A549 (cell line): ENCODE measurements at regions not wholly inside any gene's neighbourhood (a gene's known extent, or its start where the extent isn't known, plus 50 kb on each side); places are given as distances from the start of the nearest gene placed in this dataset.

Source experiments
- ATAC-seq, 2 experiments: fragments of 200-7000 bp in 1 of 2; fragments of >200 bp in 1 of 2; cut with Nextera tagmentation in 1 of 2; cut with Tn5 transposase in 1 of 2; 3 replicates each; pipeline versions ENCODE4 v1.8.0 to v1.9.1; 2018 to 2020; ENCODE audit warnings: mild to moderate bottlenecking in 1 of 2, moderate library complexity in 1 of 2
- CTCF ChIA-PET: fragments of 300-600 bp; sonication (Branson Sonifier 250); formaldehyde crosslinking; extraction: SDS; loops from one replicate; lab custom pipeline; 2021; ENCODE audit warnings: antibody characterized with exemption, inconsistent platforms; lab: Yijun Ruan, JAX
- POLR2A ChIA-PET: fragments of 350-600 bp; formaldehyde crosslinking; extraction: SDS; loops from one replicate; lab custom pipeline; 2021; ENCODE audit warnings: antibody characterized with exemption, inconsistent platforms; lab: Yijun Ruan, JAX
- DNase-seq, 2 experiments: peaks; one replicate each; pipeline versions ENCODE4 v3.0.0 to v3.0.0-alpha.2; 2011 to 2016; ENCODE audit warnings: low read depth in 1 of 2, low spot score in 1 of 2
- FAIRE-seq: peaks from 2 replicates; lab custom pipeline; 2011; peaks lifted over from hg19 to GRCh38; lab: Jason Lieb, UNC
- H3K27ac ChIP-seq, 2 experiments: fragments of >200 bp; sonication (Bioruptor Twin); formaldehyde crosslinking; 3 replicates each; pipeline ENCODE4 v1.5.1; 2016 to 2017
- H3K4me1 ChIP-seq: fragments of >200 bp; sonication (Bioruptor Twin); formaldehyde crosslinking; 3 replicates; pipeline ENCODE4 v1.6.1; 2016
- H3K4me2 ChIP-seq: fragments of >200 bp; sonication (Bioruptor Twin); formaldehyde crosslinking; 3 replicates; pipeline ENCODE4 v1.6.1; 2016
- H3K4me3 ChIP-seq: fragments of >200 bp; sonication (Bioruptor Twin); formaldehyde crosslinking; 3 replicates; pipeline ENCODE4 v1.5.1; 2016
- H3K9me3 ChIP-seq: fragments of >200 bp; sonication (Bioruptor Twin); formaldehyde crosslinking; 3 replicates; pipeline ENCODE4 v1.6.1; 2016
- BCL3 ChIP-seq: fragments of >200 bp; sonication (Bioruptor Twin); formaldehyde crosslinking; IDR thresholded peaks from 3 replicates; pipeline ENCODE4 v1.6.1; 2016
- CBX2 ChIP-seq: fragments of 200-600 bp; sonication (generic); IDR thresholded peaks from 2 replicates; pipeline ENCODE4 v1.6.1; 2016; ENCODE audit warnings: low read depth, mild to moderate bottlenecking, borderline replicate concordance
- EHMT2 ChIP-seq: fragments of 200-600 bp; sonication (generic); IDR thresholded peaks from 2 replicates; pipeline ENCODE4 v1.6.1; 2016; ENCODE audit warnings: antibody characterized with exemption, low read depth, mild to moderate bottlenecking, moderate library complexity
- GATA3 ChIP-seq: IDR thresholded peaks from 2 replicates; pipeline ENCODE4 v1.6.1; 2012; ENCODE audit warnings: borderline replicate concordance
- HMGXB4 ChIP-seq: fragments of 250-450 bp; sonication (Bioruptor Pico); IDR thresholded peaks from 2 replicates; pipeline ENCODE4 v1.5.0; 2021; ENCODE audit warnings: mild to moderate bottlenecking, moderate library complexity, borderline replicate concordance
- HOXA7 ChIP-seq: fragments of 250-450 bp; sonication (Bioruptor Pico); IDR thresholded peaks from 2 replicates; pipeline ENCODE4 v1.5.0; 2020; ENCODE audit warnings: mild to moderate bottlenecking, moderate library complexity
- HOXB5 ChIP-seq: fragments of 250-450 bp; sonication (Bioruptor Pico); IDR thresholded peaks from 2 replicates; pipeline ENCODE4 v1.5.0; 2020; ENCODE audit warnings: mild to moderate bottlenecking, moderate library complexity
- MAFK ChIP-seq: fragments of 450-650 bp; IDR thresholded peaks from 2 replicates; pipeline ENCODE4 v1.6.1; 2014; ENCODE audit not compliant: partially characterized antibody
- MAX ChIP-seq: IDR thresholded peaks from 2 replicates; pipeline ENCODE4 v1.6.1; 2012
- MAZ ChIP-seq: fragments of 150-350 bp; IDR thresholded peaks from 2 replicates; pipeline ENCODE4 v1.6.1; 2014; ENCODE audit warnings: antibody characterized with exemption, low read depth, low read length, borderline replicate concordance
- NFE2L2 ChIP-seq: fragments of 150-350 bp; conservative IDR thresholded peaks from 2 replicates; pipeline ENCODE4 v1.6.1; 2014; ENCODE audit warnings: low read length
- NR3C1 ChIP-seq: fragments of >200 bp; sonication (Bioruptor Twin); formaldehyde crosslinking; IDR thresholded peaks from 3 replicates; pipeline ENCODE4 v1.6.1; 2017
- POLR2A ChIP-seq: IDR thresholded peaks from 2 replicates; pipeline ENCODE4 v1.6.1; 2012; ENCODE audit warnings: mild to moderate bottlenecking, low read length
- POLR2AphosphoS2 ChIP-seq: conservative IDR thresholded peaks from 2 replicates; pipeline ENCODE4 v1.6.1; 2012; ENCODE audit warnings: low read length, improper control_type of control experiment, inconsistent platforms
- RARB ChIP-seq: fragments of 250-450 bp; sonication (Bioruptor Pico); IDR thresholded peaks from 2 replicates; pipeline ENCODE4 v1.8.0; 2021; ENCODE audit warnings: mild to moderate bottlenecking, moderate library complexity
- RCOR1 ChIP-seq: fragments of 150-350 bp; IDR thresholded peaks from 2 replicates; pipeline ENCODE4 v1.6.1; 2014; ENCODE audit warnings: antibody characterized with exemption, low read length, low read depth
- REST ChIP-seq: fragments of 200-600 bp; sonication (generic); IDR thresholded peaks from 2 replicates; pipeline ENCODE4 v1.6.1; 2016; ENCODE audit warnings: antibody characterized with exemption, mild to moderate bottlenecking, moderate library complexity
- RNF2 ChIP-seq: fragments of 200-600 bp; sonication (generic); IDR thresholded peaks from 2 replicates; pipeline ENCODE4 v1.6.1; 2016; ENCODE audit warnings: low read depth, mild to moderate bottlenecking, antibody characterized with exemption, moderate library complexity, borderline replicate concordance
- TP53 ChIP-seq: fragments of 250-450 bp; sonication (Bioruptor Pico); IDR thresholded peaks from 2 replicates; pipeline ENCODE4 v1.5.0; 2021; ENCODE audit warnings: mild to moderate bottlenecking, moderate library complexity
- ZSCAN20 ChIP-seq: fragments of 250-450 bp; sonication (Bioruptor Pico); IDR thresholded peaks from 2 replicates; pipeline ENCODE4 v1.8.0; 2022; ENCODE audit warnings: mild to moderate bottlenecking, moderate library complexity
- WGBS: methylation state at CpG from one replicate; pipeline ENCODE4 v1.1.6; 2017; ENCODE audit errors: missing lambda C conversion rate; 5-methylcytosine and 5-hydroxymethylcytosine counted together
- TF ChIP-seq, protein P1 (sequence below): fragments of 150-350 bp; IDR thresholded peaks from 2 replicates; pipeline ENCODE4 v1.6.1; 2014; ENCODE audit warnings: low read depth, mild to moderate bottlenecking, low read length

DNA sequence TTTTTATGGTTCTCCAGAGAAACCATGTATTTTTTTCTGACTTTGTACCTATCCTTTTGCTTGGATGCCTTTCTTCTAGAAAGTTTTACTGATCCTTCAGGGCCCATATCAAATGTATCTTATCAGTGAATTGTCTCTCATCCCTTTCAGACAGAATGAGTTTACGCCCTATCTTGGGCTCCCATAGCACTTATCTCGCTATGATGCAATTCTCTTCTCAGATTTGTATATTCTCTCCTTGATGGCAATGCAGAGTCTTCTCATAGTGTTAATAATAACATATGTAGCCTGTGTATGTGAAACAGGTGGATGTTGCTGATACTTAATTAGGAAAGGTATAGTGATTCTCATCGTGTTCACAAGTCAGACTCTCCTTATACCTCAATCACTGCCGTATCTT is 336.2 kb downstream of the UTRN start:
- H3K4me1 ChIP-seq = no peaks in the 10 kb centered on the region
- H3K4me2 ChIP-seq = no peak overlapping the region
- H3K27ac ChIP-seq = no peak overlapping the region
- ATAC-seq (no peak), DNase-seq (no peak), FAIRE-seq (no peak)
- 90% methylated on average over 4 of the region's 4 CpGs for WGBS
- H3K4me3 ChIP-seq = no peak overlapping the region
- ChIA-PET CTCF (interaction anchor here (1.1 kb wide), 1 partner anchor 12 kb away, joined by 3 read pairs; no protein-coding TSS in a partner anchor), POLR2A (no interaction called here)
- H3K9me3 ChIP-seq = no peaks in the 10 kb centered on the region
- TF ChIP-seq MAX = no peak
- TF ChIP-seq, protein P1, sequence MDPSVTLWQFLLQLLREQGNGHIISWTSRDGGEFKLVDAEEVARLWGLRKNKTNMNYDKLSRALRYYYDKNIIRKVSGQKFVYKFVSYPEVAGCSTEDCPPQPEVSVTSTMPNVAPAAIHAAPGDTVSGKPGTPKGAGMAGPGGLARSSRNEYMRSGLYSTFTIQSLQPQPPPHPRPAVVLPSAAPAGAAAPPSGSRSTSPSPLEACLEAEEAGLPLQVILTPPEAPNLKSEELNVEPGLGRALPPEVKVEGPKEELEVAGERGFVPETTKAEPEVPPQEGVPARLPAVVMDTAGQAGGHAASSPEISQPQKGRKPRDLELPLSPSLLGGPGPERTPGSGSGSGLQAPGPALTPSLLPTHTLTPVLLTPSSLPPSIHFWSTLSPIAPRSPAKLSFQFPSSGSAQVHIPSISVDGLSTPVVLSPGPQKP = no peak

DNA sequence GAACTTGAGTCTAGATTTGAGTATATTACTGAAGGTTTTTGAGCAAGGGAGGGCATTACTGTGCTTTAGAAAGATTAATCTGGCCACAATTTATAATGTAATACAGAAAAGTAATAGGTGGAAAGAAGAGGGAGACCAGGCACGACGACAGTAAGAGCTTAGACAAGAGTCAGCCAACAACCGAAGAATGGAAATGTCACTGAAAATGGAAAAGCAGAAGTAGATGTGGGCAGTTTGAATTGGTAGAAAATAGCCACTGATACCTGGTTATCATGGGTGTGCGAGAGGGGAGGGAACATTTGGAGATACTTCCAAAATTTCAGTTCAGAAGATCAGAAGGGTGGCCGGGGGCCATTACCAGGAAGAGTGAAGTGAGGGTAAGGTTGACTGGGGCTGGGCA is 339.1 kb downstream of the UTRN start:
- no peak for FAIRE-seq

DNA sequence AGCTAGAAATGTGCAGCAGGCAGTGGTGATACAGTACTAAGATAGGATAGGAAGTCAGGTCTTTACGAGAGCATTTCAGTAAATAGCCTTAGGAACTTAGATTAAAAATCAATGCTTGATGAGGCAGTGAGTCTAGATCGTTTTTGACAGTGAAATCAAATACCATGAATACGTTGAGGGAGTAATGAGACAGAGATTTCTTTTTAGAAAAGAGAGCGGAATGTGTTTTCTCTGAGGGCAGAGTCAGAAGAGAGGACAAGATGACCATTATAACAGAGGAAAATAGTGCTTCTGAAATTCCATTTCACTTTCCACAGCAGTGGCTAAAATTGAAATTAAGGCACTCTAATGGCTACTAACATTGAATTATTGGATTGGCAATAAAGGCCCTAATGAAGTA is 339.6 kb downstream of the UTRN start:
- no peaks in the 10 kb centered on the region for H3K4me1 ChIP-seq
- ChIA-PET POLR2A (no interaction called here), CTCF (no interaction called here)
- no peak for TF ChIP-seq HOXA7 (CRISPR knock-in tag)
- no peak for TF ChIP-seq CBX2
- no peak for TF ChIP-seq MAZ
- TF ChIP-seq RARB (CRISPR knock-in tag) = no peak
- TF ChIP-seq ZSCAN20 (CRISPR knock-in tag) = no peak
- no peak for TF ChIP-seq REST
- TF ChIP-seq POLR2A = no peak
- TF ChIP-seq NR3C1 = no peak
- no peak for TF ChIP-seq BCL3
- no peak for TF ChIP-seq HOXB5 (CRISPR knock-in tag)
- no peak for TF ChIP-seq GATA3
- ATAC-seq (no peak), DNase-seq (no peak), FAIRE-seq (no peak)
- no peak overlapping the region for H3K4me3 ChIP-seq
- no peaks in the 10 kb centered on the region for H3K9me3 ChIP-seq
- no peak overlapping the region for H3K4me2 ChIP-seq
- 69% methylated on average over 4 of the region's 4 CpGs for WGBS
- no peak overlapping the region for H3K27ac ChIP-seq

More for the DNA sequence above, 339.1 kb downstream of the UTRN start:
- DNase-seq = no peak
- 84% methylated on average over 5 of the region's 5 CpGs for WGBS
- no peaks in the 10 kb centered on the region for H3K9me3 ChIP-seq
- H3K4me1 ChIP-seq = no peaks in the 10 kb centered on the region
- POLR2A ChIA-PET = no interaction called here
- TF ChIP-seq NR3C1 (no peak), POLR2AphosphoS2 (no peak), HMGXB4 (CRISPR knock-in tag) (no peak), BCL3 (no peak), NFE2L2 (no peak), EHMT2 (no peak), RNF2 (no peak), GATA3 (no peak), RCOR1 (no peak), ZSCAN20 (CRISPR knock-in tag) (no peak), MAFK (no peak), RARB (CRISPR knock-in tag) (no peak), MAZ (no peak), TP53 (CRISPR knock-in tag) (no peak)
- H3K4me2 ChIP-seq = no peak overlapping the region
- no peak for ATAC-seq
- CTCF ChIA-PET = no interaction called here
- H3K4me3 ChIP-seq = no peak overlapping the region
- H3K27ac ChIP-seq = no peak overlapping the region
